MCF 10A (cell line): ENCODE measurements at regions not wholly inside any gene's neighbourhood (a gene's known extent, or its start where the extent isn't known, plus 50 kb on each side); places are given as distances from the start of the nearest gene placed in this dataset.

Experiments used
- BruUV-seq: library from RNA; stranded (reverse); fragments of 400-500 nt; replicated peaks from 2 replicates; lab custom pipeline; 2021; lab: Mats Ljungman, UMichigan
- CTCF ChIA-PET: fragments of 300-600 bp; sonication (Branson Sonifier 250); formaldehyde crosslinking; extraction: SDS; loops from one replicate; lab custom pipeline; 2021; ENCODE audit warnings: antibody characterized with exemption, inconsistent platforms; lab: Yijun Ruan, JAX
- POLR2A ChIA-PET: fragments of 300-600, 350-650 bp; sonication (Branson Sonifier 250); formaldehyde crosslinking; extraction: SDS; loops from one replicate; lab custom pipeline; 2020; ENCODE audit warnings: antibody characterized with exemption, inconsistent platforms; lab: Yijun Ruan, JAX
- DNase-seq: peaks from one replicate; pipeline ENCODE4 v3.0.0-alpha.2; 2018; ENCODE audit not compliant: unreplicated experiment
- H3K27ac Mint-ChIP-seq: one replicate; pipeline ENCODE4 v1.8.0; 2022; ENCODE audit warnings: mild to moderate bottlenecking, low read depth, mixed read lengths; ENCODE audit not compliant: unreplicated experiment
- H3K27me3 Mint-ChIP-seq: one replicate; pipeline ENCODE4 v1.8.0; 2022; ENCODE audit warnings: mixed read lengths; ENCODE audit not compliant: insufficient read depth, unreplicated experiment
- H3K36me3 Mint-ChIP-seq: one replicate; pipeline ENCODE4 v1.8.0; 2022; ENCODE audit warnings: mild to moderate bottlenecking, moderate library complexity, mixed read lengths; ENCODE audit not compliant: insufficient read depth, unreplicated experiment
- H3K4me1 Mint-ChIP-seq: one replicate; pipeline ENCODE4 v1.8.0; 2022; ENCODE audit warnings: mixed read lengths; ENCODE audit not compliant: insufficient read depth, unreplicated experiment
- H3K4me3 Mint-ChIP-seq: one replicate; pipeline ENCODE4 v1.8.0; 2022; ENCODE audit warnings: mild to moderate bottlenecking, moderate library complexity, mixed read lengths; ENCODE audit not compliant: unreplicated experiment
- H3K9me3 Mint-ChIP-seq: one replicate; pipeline ENCODE4 v1.8.0; 2022; ENCODE audit warnings: mixed read lengths; ENCODE audit not compliant: unreplicated experiment
- CTCF ChIP-seq: fragments of 200-600 bp; IDR thresholded peaks from one replicate; pipeline ENCODE4 v1.8.0; 2022; ENCODE audit warnings: antibody characterized with exemption, mild to moderate bottlenecking; ENCODE audit not compliant: unreplicated experiment
- intact Hi-C: fragments of 100-400 bp; cut with micrococcal nuclease; formaldehyde crosslinking; loops from 2 replicates; pipeline ENCODE4 v1.14.1; 2022

- Mint-ChIP-seq H3K4me3 (no peak overlapping the region), H3K4me1 (peaks cover 4% of the 10 kb centered on the region), H3K27me3 (no peaks in the 10 kb centered on the region), H3K9me3 (no peaks in the 10 kb centered on the region), H3K36me3 (peaks cover 6% of the 10 kb centered on the region), H3K27ac (no peak overlapping the region)
- no peak for DNase-seq
- BruUV-seq = no TSS peak
- intact Hi-C loops = no loop called here
- ChIA-PET CTCF (interaction anchor here (0.5 to 4.9 kb wide), 5 partner anchors 7 to 197 kb away, joined by 3 to 22 read pairs (median 3); no protein-coding TSS in a partner anchor), POLR2A (no interaction called here)
- no peak for TF ChIP-seq CTCF
These were observed 81.7 kb upstream of the POU1F1 start for GRCh38 chr3:87358066-87358465.

- no TSS peak for BruUV-seq
- peaks cover 4% of the 10 kb centered on the region for H3K4me1 Mint-ChIP-seq
- CTCF ChIA-PET = interaction anchor here (0.9 to 1.2 kb wide), 2 partner anchors 56 to 150 kb away, joined by 3 to 5 read pairs; no protein-coding TSS in a partner anchor
- POLR2A ChIA-PET = interaction anchor here (0.7 kb wide), 1 partner anchor 94 kb away, joined by 3 read pairs; no protein-coding TSS in a partner anchor
- intact Hi-C loops = no loop called here
- no peaks in the 10 kb centered on the region for H3K27me3 Mint-ChIP-seq
- TF ChIP-seq CTCF = no peak
- no peak overlapping the region for H3K27ac Mint-ChIP-seq
- peak; percentile 13 for DNase-seq
- no peak overlapping the region for H3K4me3 Mint-ChIP-seq
- no peaks in the 10 kb centered on the region for H3K9me3 Mint-ChIP-seq
- peaks cover 6% of the 10 kb centered on the region for H3K36me3 Mint-ChIP-seq
These were observed 78.0 kb upstream of the POU1F1 start for GRCh38 chr3:87354398-87354797.

GRCh38 chr3:87351937-87352336, 75.6 kb upstream of the POU1F1 start:
- BruUV-seq = no TSS peak
- TF ChIP-seq CTCF = no peak
- Mint-ChIP-seq H3K27ac (no peak overlapping the region), H3K4me1 (no peaks in the 10 kb centered on the region), H3K9me3 (no peaks in the 10 kb centered on the region), H3K27me3 (no peaks in the 10 kb centered on the region), H3K4me3 (no peak overlapping the region), H3K36me3 (peaks cover 6% of the 10 kb centered on the region)
- ChIA-PET POLR2A (no interaction called here), CTCF (interaction anchor here (0.5 to 4.5 kb wide), 19 partner anchors 9 to 654 kb away, joined by 3 to 104 read pairs (median 5); no protein-coding TSS in a partner anchor)
- intact Hi-C loops = loop anchor here (2.0 kb wide), 3 partner anchors 53 to 761 kb away; no protein-coding TSS in a partner anchor
- no peak for DNase-seq

GRCh38 chr3:87350367-87351199, 74.2 kb upstream of the POU1F1 start:
- Mint-ChIP-seq H3K9me3 (no peaks in the 10 kb centered on the region), H3K27me3 (no peaks in the 10 kb centered on the region), H3K4me1 (no peaks in the 10 kb centered on the region), H3K4me3 (no peak overlapping the region), H3K27ac (no peak overlapping the region), H3K36me3 (peaks cover 6% of the 10 kb centered on the region)
- intact Hi-C loops = loop anchor here (1.0 to 2.0 kb wide), 4 partner anchors 52 to 762 kb away; no protein-coding TSS in a partner anchor
- BruUV-seq = no TSS peak
- peak; percentile 66 for DNase-seq
- ChIA-PET CTCF (interaction anchor here (0.5 to 4.5 kb wide), 63 partner anchors 9 to 829 kb away, joined by 3 to 104 read pairs (median 5); no protein-coding TSS in a partner anchor), POLR2A (no interaction called here)
- peak; percentile 72 for TF ChIP-seq CTCF
